HG03097 (cell line): ENCODE measurements at regions not wholly inside any gene's neighbourhood (a gene's known extent, or its start where the extent isn't known, plus 50 kb on each side); places are given as distances from the start of the nearest gene placed in this dataset.

Source experiments
- ATAC-seq: cut with Tn5 transposase; IDR thresholded peaks from one replicate; pipeline ENCODE4 v1.9.1; 2021; ENCODE audit not compliant: unreplicated experiment, low FRiP score

DNA sequence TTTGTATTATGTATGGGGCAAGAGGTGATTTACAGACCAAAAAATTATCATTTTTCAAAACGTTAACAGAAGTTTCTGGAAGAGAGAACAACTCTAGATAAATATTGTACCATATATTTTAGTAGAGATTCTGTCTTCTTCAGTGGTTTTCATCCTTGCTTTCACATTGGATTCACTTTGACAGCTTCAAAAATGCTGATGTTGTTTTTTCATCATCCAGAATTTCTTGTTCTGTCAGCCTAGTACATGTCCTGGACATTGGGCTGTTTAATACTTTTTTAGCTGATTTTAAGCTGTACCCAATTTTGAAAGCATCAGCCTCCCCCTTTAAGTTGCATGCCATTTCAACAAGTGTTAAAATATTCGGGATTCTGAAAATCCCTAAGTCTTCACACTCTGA is 711.3 kb upstream of the LRATD1 start:
- no peak for ATAC-seq

GRCh38 chr2:13923823-13924222 is 708.7 kb upstream of the LRATD1 start:
- ATAC-seq = no peak

DNA sequence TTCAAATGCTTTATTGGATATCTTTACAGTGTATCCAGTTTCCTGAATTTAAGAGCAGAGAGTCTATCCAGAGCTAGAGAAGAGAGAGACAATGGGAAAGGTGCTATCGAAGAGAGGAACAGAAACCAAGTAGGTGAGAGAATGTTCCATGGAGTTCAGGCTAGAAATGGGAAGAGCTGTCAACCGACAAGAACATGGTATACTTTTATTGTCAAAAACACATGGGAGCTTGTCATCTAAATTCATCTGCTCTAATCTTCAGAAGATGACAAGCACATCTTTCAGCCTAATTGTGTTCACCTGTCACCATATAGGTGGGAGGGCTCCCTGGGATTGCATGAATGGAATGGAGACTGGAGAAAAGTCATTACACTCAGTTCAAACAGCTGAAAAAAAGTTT is 690.4 kb upstream of the LRATD1 start:
- no peak for ATAC-seq

GRCh38 chr2:13950761-13951160 is 681.8 kb upstream of the LRATD1 start:
- no peak for ATAC-seq

DNA sequence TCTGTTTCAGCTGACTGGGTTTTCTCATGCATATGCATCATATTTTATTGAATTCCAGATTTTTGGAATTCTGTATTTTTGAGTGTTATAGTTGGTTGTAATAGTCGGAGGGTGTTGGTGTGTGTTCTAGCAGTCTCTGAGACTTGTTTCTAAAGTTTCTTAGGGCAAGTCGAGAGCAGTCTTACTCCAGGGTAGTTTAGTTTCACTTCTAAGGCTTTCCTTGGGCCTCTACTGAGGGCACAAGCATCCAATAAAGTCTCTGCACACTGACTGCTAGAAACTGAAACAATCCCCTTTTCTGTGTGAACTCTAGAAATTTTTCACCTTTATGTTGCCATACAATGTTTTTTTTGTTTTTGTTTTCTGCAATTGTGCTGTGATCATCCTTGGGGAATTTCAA is 663.7 kb upstream of the LRATD1 start:
- ATAC-seq = no peak

GRCh38 chr2:13986119-13986720 is 646.3 kb upstream of the LRATD1 start:
- no peak for ATAC-seq

- no peak for ATAC-seq
Observed at GRCh38 chr2:13996527-13996926, 636.0 kb upstream of the LRATD1 start.

DNA sequence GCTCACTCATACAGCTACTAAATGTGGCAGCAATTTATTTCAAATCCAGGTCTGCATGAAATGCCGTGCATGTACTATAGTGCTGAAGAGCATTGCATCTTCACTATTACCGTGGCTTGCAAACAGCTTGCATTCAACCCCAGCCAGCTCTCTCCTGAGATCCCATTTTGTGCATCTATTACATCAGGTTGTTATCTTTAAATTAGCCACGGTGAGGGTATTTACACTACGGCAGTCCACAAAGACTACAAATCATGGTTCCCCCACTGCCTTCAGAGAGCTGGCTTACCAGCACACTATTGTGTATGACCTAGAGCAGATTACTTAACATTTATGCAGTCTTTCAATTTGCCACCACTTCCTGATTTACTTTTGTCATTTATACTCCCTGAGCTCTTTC is 621.3 kb upstream of the LRATD1 start:
- ATAC-seq = no peak

GRCh38 chr2:14015113-14015630 is 617.3 kb upstream of the LRATD1 start:
- ATAC-seq = no peak

DNA sequence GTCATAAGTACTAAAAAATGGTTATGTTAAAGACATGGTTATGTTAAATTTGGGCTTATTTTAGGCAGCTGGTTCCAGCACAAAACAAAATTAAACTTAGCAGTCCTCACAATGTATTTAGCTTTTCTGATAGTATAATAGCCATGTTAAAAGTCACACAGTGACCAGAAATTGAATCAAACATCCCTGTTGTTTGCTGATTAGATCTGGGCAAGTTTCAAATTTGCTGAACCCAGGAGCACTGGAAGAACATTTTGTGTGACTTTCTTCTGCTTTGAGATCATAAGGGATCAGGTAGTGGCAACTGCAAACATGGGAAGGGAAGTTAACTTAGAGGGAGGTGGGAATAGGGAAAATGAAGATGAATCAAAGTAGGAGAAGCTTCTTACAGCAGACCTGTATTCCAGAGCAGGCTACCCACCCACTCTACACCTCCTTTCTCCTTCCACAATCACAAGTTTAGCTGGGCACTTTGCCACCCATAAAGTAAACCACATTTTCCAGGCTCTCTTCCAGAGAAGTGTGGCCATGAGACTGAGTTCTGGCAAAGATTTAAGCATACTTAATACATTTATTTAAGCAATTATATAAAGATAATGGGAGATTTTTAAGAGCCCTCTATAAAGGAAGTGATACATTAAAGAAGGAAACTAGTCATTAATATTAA is 616.1 kb upstream of the LRATD1 start:
- ATAC-seq = no peak

- no peak for ATAC-seq
Observed at GRCh38 chr2:14018620-14019019, 613.9 kb upstream of the LRATD1 start.

GRCh38 chr2:14023558-14023957 is 609.0 kb upstream of the LRATD1 start:
- no peak for ATAC-seq

DNA sequence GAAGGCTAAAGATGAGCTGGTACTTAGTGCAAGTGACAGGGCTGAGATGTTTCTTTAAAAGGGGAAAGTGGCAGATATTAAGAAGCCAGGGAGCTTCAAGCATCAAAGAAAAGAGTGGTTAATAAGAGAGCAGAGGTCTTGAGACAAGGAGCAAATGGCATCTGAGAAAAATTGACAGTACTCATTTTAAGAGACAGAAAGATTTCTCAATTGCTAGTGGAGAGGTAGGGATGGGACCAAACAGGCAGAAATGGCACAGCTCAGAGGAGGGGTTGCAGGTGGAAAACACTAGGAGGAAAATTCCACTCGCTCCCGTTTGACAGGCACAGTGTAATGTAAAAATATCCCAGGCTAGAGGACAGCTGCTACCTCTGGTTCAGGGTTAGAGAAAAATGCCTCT is 593.4 kb upstream of the LRATD1 start:
- no peak for ATAC-seq

GRCh38 chr2:14047491-14047890 is 585.0 kb upstream of the LRATD1 start:
- ATAC-seq = no peak

GRCh38 chr2:14051401-14051800 is 581.1 kb upstream of the LRATD1 start:
- no peak for ATAC-seq

DNA sequence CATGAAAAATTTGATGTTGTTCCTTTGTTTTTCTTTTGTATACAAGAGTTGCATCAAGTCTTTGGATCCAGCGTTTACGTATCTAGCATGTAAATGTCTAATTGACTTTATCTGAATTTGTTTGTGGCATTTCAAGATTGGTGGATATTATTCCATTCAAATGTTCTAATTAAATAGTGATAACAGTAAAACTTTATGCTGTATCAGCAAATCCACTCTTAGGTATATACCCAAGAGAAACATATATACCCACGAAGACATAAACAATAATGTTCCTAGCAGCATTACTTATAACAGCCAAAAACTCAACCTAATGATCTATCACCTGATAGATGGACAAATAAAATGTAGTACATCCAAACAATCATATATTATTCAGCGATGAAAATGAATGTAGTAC is 579.4 kb upstream of the LRATD1 start:
- ATAC-seq = no peak

GRCh38 chr2:14064346-14064745 is 568.2 kb upstream of the LRATD1 start:
- ATAC-seq = no peak

- ATAC-seq = no peak
Observed at GRCh38 chr2:14072338-14072737, 560.2 kb upstream of the LRATD1 start.

GRCh38 chr2:14074691-14075090 is 557.8 kb upstream of the LRATD1 start:
- no peak for ATAC-seq

- ATAC-seq = no peak
Observed at GRCh38 chr2:14079576-14079975, 552.9 kb upstream of the LRATD1 start.

GRCh38 chr2:14081521-14081920 is 551.0 kb upstream of the LRATD1 start:
- ATAC-seq = no peak

GRCh38 chr2:14082640-14083039 is 549.9 kb upstream of the LRATD1 start:
- no peak for ATAC-seq
